Mucosa of gallbladder (tissue), 1 donor: ENCODE measurements at regions not wholly inside any gene's neighbourhood (a gene's known extent, or its start where the extent isn't known, plus 50 kb on each side); places are given as distances from the start of the nearest gene placed in this dataset.
A peak's percentile ranks its signal among the peaks of the same experiment; 100 is the strongest.

Experiments
- DNase-seq: peaks from one replicate; pipeline ENCODE4 v3.0.0-alpha.2; 2020; ENCODE audit warnings: low spot score
- donor health status: DM: no; HTN: no; CAD: no.

GRCh38 chr2:128813352-128814034 lies 494.8 kb upstream of the HS6ST1 start:
- no peak for DNase-seq

GRCh38 chr2:128815248-128815647 lies 496.6 kb upstream of the HS6ST1 start:
- DNase-seq = no peak

GRCh38 chr2:128817171-128817570 lies 498.5 kb upstream of the HS6ST1 start:
- peak; percentile 18 for DNase-seq

- DNase-seq = no peak
Observed at GRCh38 chr2:128817813-128818212, 499.1 kb upstream of the HS6ST1 start.

- no peak for DNase-seq
Observed at GRCh38 chr2:128818248-128818647, 499.6 kb upstream of the HS6ST1 start.

GRCh38 chr2:128818704-128819491 lies 500.2 kb upstream of the HS6ST1 start:
- DNase-seq = no peak

GRCh38 chr2:128820452-128820851 lies 501.8 kb upstream of the HS6ST1 start:
- no peak for DNase-seq

GRCh38 chr2:128821010-128821409 lies 502.3 kb upstream of the HS6ST1 start:
- DNase-seq = no peak

GRCh38 chr2:128832946-128833663 lies 514.4 kb upstream of the HS6ST1 start:
- DNase-seq = no peak

GRCh38 chr2:128833664-128834027 lies 515.0 kb upstream of the HS6ST1 start:
- DNase-seq = no peak

- no peak for DNase-seq
Observed at GRCh38 chr2:128834207-128834879, 515.7 kb upstream of the HS6ST1 start.

- DNase-seq = no peak
Observed at GRCh38 chr2:128834880-128835252, 516.2 kb upstream of the HS6ST1 start.

GRCh38 chr2:128835342-128835855 lies 516.7 kb upstream of the HS6ST1 start:
- DNase-seq = no peak

- DNase-seq = no peak
Observed at GRCh38 chr2:128835974-128836373, 517.3 kb upstream of the HS6ST1 start.

- DNase-seq = no peak
Observed at GRCh38 chr2:128836559-128837100, 518.0 kb upstream of the HS6ST1 start.

GRCh38 chr2:128838244-128838643 lies 519.6 kb upstream of the HS6ST1 start:
- DNase-seq = no peak

GRCh38 chr2:128841803-128842202 lies 523.1 kb upstream of the HS6ST1 start:
- DNase-seq = no peak

GRCh38 chr2:128867311-128867710 lies 548.6 kb upstream of the HS6ST1 start:
- DNase-seq = no peak

- DNase-seq = no peak
Observed at GRCh38 chr2:128867936-128868636, 549.4 kb upstream of the HS6ST1 start.

GRCh38 chr2:128868686-128869551 lies 550.3 kb upstream of the HS6ST1 start:
- no peak for DNase-seq
